IMR-90 (cell line): ENCODE measurements at regions not wholly inside any gene's neighbourhood (a gene's known extent, or its start where the extent isn't known, plus 50 kb on each side); places are given as distances from the start of the nearest gene placed in this dataset.

Experiments
- ATAC-seq: fragments of 200-7000 bp; cut with Tn5 transposase; 2 replicates; pipeline ENCODE4 v1.9.1; 2020; ENCODE audit warnings: low read depth, mild to moderate bottlenecking, moderate library complexity
- BruUV-seq: library from RNA; stranded (reverse); fragments of 400-500 nt; replicated peaks from 2 replicates; lab custom pipeline; 2021; lab: Mats Ljungman, UMichigan
- CTCF ChIA-PET: fragments of 300-600 bp; formaldehyde crosslinking; extraction: SDS; loops from one replicate; lab custom pipeline; 2021; ENCODE audit warnings: antibody characterized with exemption; lab: Yijun Ruan, JAX
- POLR2A ChIA-PET: fragments of 300-600 bp; sonication (Branson Sonifier 250); formaldehyde crosslinking; loops from one replicate; lab custom pipeline; 2022; ENCODE audit warnings: antibody characterized with exemption; ENCODE audit not compliant: unreplicated experiment; lab: Charles Lee
- DNase-seq: peaks from one replicate; pipeline ENCODE4 v3.0.0; 2013
- H2AFZ ChIP-seq: replicated peaks from 2 replicates; pipeline ENCODE3; 2013; ENCODE audit warnings: low read length, mild to moderate bottlenecking; ENCODE audit not compliant: poor library complexity
- H2AK5ac ChIP-seq: 2 replicates; pipeline ENCODE4 v1.6.1; 2013; ENCODE audit warnings: low read depth, low read length, inconsistent platforms
- H2AK9ac ChIP-seq: replicated peaks from 2 replicates; pipeline ENCODE3; 2013; ENCODE audit warnings: mild to moderate bottlenecking, low read depth, low read length, moderate library complexity; ENCODE audit not compliant: poor library complexity
- H2BK120ac ChIP-seq: 2 replicates; pipeline ENCODE4 v1.6.1; 2013; ENCODE audit warnings: low read depth, low read length, inconsistent platforms
- H2BK15ac ChIP-seq: 3 replicates; pipeline ENCODE4 v1.6.1; 2013; ENCODE audit warnings: low read depth, low read length, inconsistent platforms
- H2BK20ac ChIP-seq: 2 replicates; pipeline ENCODE4 v1.6.1; 2013; ENCODE audit warnings: low read depth, mild to moderate bottlenecking, inconsistent platforms, low read length, moderate library complexity
- H2BK5ac ChIP-seq: 2 replicates; pipeline ENCODE4 v1.6.1; 2013; ENCODE audit warnings: mild to moderate bottlenecking, low read depth, low read length, inconsistent platforms; ENCODE audit not compliant: poor library complexity, severe bottlenecking
- H3K14ac ChIP-seq: replicated peaks from 2 replicates; pipeline ENCODE4 v1.6.1; 2013; ENCODE audit warnings: low read depth, low read length, inconsistent platforms
- H3K18ac ChIP-seq: 2 replicates; pipeline ENCODE4 v1.6.1; 2013; ENCODE audit warnings: low read depth, low read length, control low read depth
- H3K23ac ChIP-seq: 2 replicates; pipeline ENCODE4 v1.6.1; 2013; ENCODE audit warnings: low read depth, low read length, inconsistent platforms
- H3K27ac ChIP-seq: 2 replicates; pipeline ENCODE4 v1.5.1; 2013; ENCODE audit warnings: mild to moderate bottlenecking, control low read depth, low read length; ENCODE audit not compliant: insufficient read depth
- H3K27me3 ChIP-seq: 2 replicates; pipeline ENCODE4 v1.6.1; 2013; ENCODE audit warnings: low read length; ENCODE audit not compliant: control insufficient read depth, insufficient read depth
- H3K36me3 ChIP-seq: 2 replicates; pipeline ENCODE4 v1.6.1; 2013; ENCODE audit warnings: low read length, mixed read lengths; ENCODE audit not compliant: control insufficient read depth, insufficient read depth
- H3K4ac ChIP-seq: 2 replicates; pipeline ENCODE4 v1.6.1; 2013; ENCODE audit warnings: low read depth, low read length, inconsistent platforms
- H3K4me1 ChIP-seq: 2 replicates; pipeline ENCODE4 v1.6.1; 2013; ENCODE audit warnings: low read length, mixed read lengths; ENCODE audit not compliant: control insufficient read depth, insufficient read depth
- H3K4me2 ChIP-seq: 2 replicates; pipeline ENCODE4 v1.6.1; 2013; ENCODE audit warnings: low read depth, mild to moderate bottlenecking, control low read depth, low read length, moderate library complexity
- H3K4me3 ChIP-seq: 2 replicates; pipeline ENCODE4 v1.5.1; 2013; ENCODE audit warnings: low read depth, mild to moderate bottlenecking, control low read depth, low read length, moderate library complexity; ENCODE audit not compliant: insufficient read depth
- H3K56ac ChIP-seq: 2 replicates; pipeline ENCODE4 v1.6.1; 2013; ENCODE audit warnings: low read length, inconsistent platforms; ENCODE audit not compliant: insufficient read depth; ENCODE audit errors: extremely low read depth
- H3K79me1 ChIP-seq, 2 experiments: 2 replicates each; pipeline ENCODE4 v1.6.1; 2013; ENCODE audit warnings: low read length in 2 of 2, inconsistent platforms in 1 of 2, low read depth in 1 of 2
- H3K9ac ChIP-seq: 2 replicates; pipeline ENCODE4 v1.6.1; 2013; ENCODE audit warnings: low read depth, low read length, control low read depth
- H3K9me1 ChIP-seq: 2 replicates; pipeline ENCODE4 v1.6.1; 2013; ENCODE audit warnings: low read length, inconsistent platforms; ENCODE audit not compliant: insufficient read depth
- H3K9me3 ChIP-seq: 2 replicates; pipeline ENCODE4 v1.6.1; 2013; ENCODE audit warnings: low read length; ENCODE audit not compliant: control insufficient read depth, insufficient read depth
- H4K20me1 ChIP-seq: 2 replicates; pipeline ENCODE4 v1.6.1; 2013; ENCODE audit warnings: low read length, inconsistent platforms; ENCODE audit not compliant: insufficient read depth
- H4K5ac ChIP-seq: 2 replicates; pipeline ENCODE4 v1.6.1; 2013; ENCODE audit warnings: mild to moderate bottlenecking, low read depth, low read length, control low read depth
- H4K8ac ChIP-seq, 2 experiments: 2 replicates each; pipeline ENCODE4 v1.6.1; 2013; ENCODE audit warnings: low read depth in 2 of 2, low read length in 2 of 2, control low read depth in 1 of 2, inconsistent platforms in 1 of 2
- H4K91ac ChIP-seq: 2 replicates; pipeline ENCODE4 v1.6.1; 2013; ENCODE audit warnings: low read depth, low read length, inconsistent platforms; ENCODE audit not compliant: insufficient read depth
- CEBPB ChIP-seq: IDR thresholded peaks from 2 replicates; pipeline ENCODE4 v1.6.1; 2012; ENCODE audit warnings: low read depth, low read length, improper control_type of control experiment
- FOS ChIP-seq: fragments of 150-350 bp; IDR thresholded peaks from 2 replicates; pipeline ENCODE4 v1.6.1; 2016; ENCODE audit warnings: low read depth, low read length
- MXI1 ChIP-seq: IDR thresholded peaks from 2 replicates; pipeline ENCODE4 v1.6.1; 2012; ENCODE audit warnings: low read depth, mild to moderate bottlenecking, low read length, moderate library complexity, borderline replicate concordance
- RAD21 ChIP-seq: IDR thresholded peaks from 2 replicates; pipeline ENCODE4 v1.6.1; 2012; ENCODE audit warnings: low read length, improper control_type of control experiment
- SMC3 ChIP-seq: fragments of 150-350 bp; IDR thresholded peaks from 2 replicates; pipeline ENCODE4 v1.6.1; 2016; ENCODE audit warnings: low read depth, mild to moderate bottlenecking, antibody characterized with exemption, low read length, moderate library complexity
- WGBS, 2 experiments: methylation state at CpG; one replicate each; pipeline versions ENCODE4 v1.1.5 to v1.1.7; 2013; ENCODE audit warnings: missing lambda C conversion rate in 2 of 2; ENCODE audit not compliant: insufficient read length in 1 of 2; ENCODE audit errors: extremely low coverage in 2 of 2; 5-methylcytosine and 5-hydroxymethylcytosine counted together
- dilution Hi-C: fragments of 300-500 bp; cut with HindIII; formaldehyde crosslinking; loops from one replicate; pipeline ENCODE4 v1.14.3; 2018; ENCODE audit warnings: low sequenced_read_pairs; ENCODE audit not compliant: unreplicated experiment
- in situ Hi-C: fragments of 300-500 bp; cut with MboI; formaldehyde crosslinking; loops from 3 replicates; pipeline ENCODE4 v1.14.3; 2019; ENCODE audit warnings: low sequenced_read_pairs, inconsistent platforms, mixed read lengths
- intact Hi-C: fragments of 100-400 bp; cut with micrococcal nuclease; formaldehyde crosslinking; loops from 2 replicates; pipeline ENCODE4 v1.10.0; 2022

GRCh38 chr12:105451211-105451610 lies 120.7 kb downstream of the C12orf75 start:
- Histone ChIP-seq H3K4me3 (no peak overlapping the region), H3K23ac (no peak overlapping the region), H2BK120ac (no peak overlapping the region), H3K27me3 (no peaks in the 10 kb centered on the region; the same call in 1 of the 2 replicates), H2BK20ac (no peak overlapping the region), H3K36me3 (no peaks in the 10 kb centered on the region), H3K9me1 (no peaks in the 10 kb centered on the region), H2AK9ac (no peak overlapping the region), H2BK5ac (no peak overlapping the region), H3K9me3 (no peaks in the 10 kb centered on the region), H3K4me2 (peak overlapping the region; percentile 62; the same call in 1 of the 2 replicates), H2AFZ (no peak overlapping the region), H3K9ac (no peak overlapping the region), H3K4me1 (peaks cover 2% of the 10 kb centered on the region), H3K56ac (no peak overlapping the region), H4K5ac (no peak overlapping the region), H3K79me1 (no peaks in the 10 kb centered on the region), H2BK15ac (no peak overlapping the region), H3K18ac (peak overlapping the region; percentile 44; the same call in 1 of the 2 replicates), H3K27ac (no peak overlapping the region), H2AK5ac (no peak overlapping the region), H4K91ac (no peak overlapping the region), H4K8ac (no peak overlapping the region), H3K4ac (no peak overlapping the region), H4K20me1 (no peaks in the 10 kb centered on the region), H3K14ac (no peak overlapping the region)
- dilution Hi-C loops, result no loop called here
- TF ChIP-seq CEBPB (peak; percentile 17; the same call in 1 of the 2 replicates), SMC3 (no peak), RAD21 (no peak), MXI1 (no peak), FOS (0 out of 2 replicates have a peak, but pooled peaks have one; percentile 5)
- CTCF ChIA-PET, result no interaction called here
- POLR2A ChIA-PET, result no interaction called here
- intact Hi-C loops, result no loop called here
- WGBS, 2 experiments, result no CpG with 5 or more reads among the region's 3 CpGs
- BruUV-seq, result no TSS peak
- DNase-seq, result peak; percentile 82
- peak; percentile 68 for ATAC-seq
- in situ Hi-C loops, result no loop called here
